ENCODE measurements at regions not wholly inside any gene's neighbourhood (a gene's known extent, or its start where the extent isn't known, plus 50 kb on each side); places are given as distances from the start of the nearest gene placed in this dataset.

GRCh38 chr12:116336542-116337065 lies 59.1 kb upstream of the MED13L start:
- ChIA-PET CTCF (interaction anchor here (0.9 kb wide), 1 partner anchor 16 kb away, joined by 5 read pairs; no protein-coding TSS in a partner anchor), POLR2A (no interaction called here)
- Histone ChIP-seq H3K27ac (ENCODE audit: extremely low read depth, low read depth, low read length) (no peak overlapping the region), H3K4me1 (ENCODE audit: control insufficient read depth, insufficient read depth, low read length) (no peaks in the 10 kb centered on the region), H3K36me3 (ENCODE audit: control insufficient read depth in 2 of 2, insufficient read depth in 1 of 2, low read length in 2 of 2) (no peaks in the 10 kb centered on the region), H3K9me3 (ENCODE audit: control insufficient read depth, insufficient read depth, low read depth, low read length) (no peaks in the 10 kb centered on the region), H3K4me3 (ENCODE audit: low read depth, low read length) (no peak overlapping the region)
- TF ChIP-seq MZF1 (tag by site-specific recombination; IDR thresholded peaks at IDR 0.05; ENCODE audit: borderline replicate concordance) (no peak), ZNF654 (tag by site-specific recombination; IDR thresholded peaks at IDR 0.05; ENCODE audit: low read depth) (no peak), ZNF530 (tag by site-specific recombination; IDR thresholded peaks at IDR 0.05; ENCODE audit: low read depth) (no peak), ZNF747 (tag by site-specific recombination; IDR thresholded peaks at IDR 0.05) (no peak), ZXDB (tag by site-specific recombination; IDR thresholded peaks at IDR 0.05) (no peak), ZNF555 (tag by site-specific recombination; conservative IDR thresholded peaks at IDR 0.05) (no peak), ZNF132 (tag by site-specific recombination; IDR thresholded peaks at IDR 0.05; ENCODE audit: borderline replicate concordance) (no peak), ZNF354C (tag by site-specific recombination; IDR thresholded peaks at IDR 0.05; ENCODE audit: borderline replicate concordance, low read depth) (no peak), ZNF138 (tag by site-specific recombination; IDR thresholded peaks at IDR 0.05; ENCODE audit: borderline replicate concordance) (no peak), ZNF280D (tag by site-specific recombination; IDR thresholded peaks at IDR 0.05) (no peak), ZNF664 (tag by site-specific recombination; IDR thresholded peaks at IDR 0.05) (no peak), ZNF791 (tag by site-specific recombination; IDR thresholded peaks at IDR 0.05) (no peak), ZNF239 (tag by site-specific recombination; IDR thresholded peaks at IDR 0.05) (no peak), ZNF830 (tag by site-specific recombination; IDR thresholded peaks at IDR 0.05; ENCODE audit: low read depth) (no peak), ZNF155 (tag by site-specific recombination; IDR thresholded peaks at IDR 0.05) (no peak), KLF17 (tag by site-specific recombination; IDR thresholded peaks at IDR 0.05) (no peak), ZBTB49 (tag by site-specific recombination; IDR thresholded peaks at IDR 0.05; ENCODE audit: low read depth) (no peak), ZNF335 (tag by site-specific recombination; conservative IDR thresholded peaks at IDR 0.05) (no peak), ZNF112 (tag by site-specific recombination; IDR thresholded peaks at IDR 0.05) (no peak)

DNA sequence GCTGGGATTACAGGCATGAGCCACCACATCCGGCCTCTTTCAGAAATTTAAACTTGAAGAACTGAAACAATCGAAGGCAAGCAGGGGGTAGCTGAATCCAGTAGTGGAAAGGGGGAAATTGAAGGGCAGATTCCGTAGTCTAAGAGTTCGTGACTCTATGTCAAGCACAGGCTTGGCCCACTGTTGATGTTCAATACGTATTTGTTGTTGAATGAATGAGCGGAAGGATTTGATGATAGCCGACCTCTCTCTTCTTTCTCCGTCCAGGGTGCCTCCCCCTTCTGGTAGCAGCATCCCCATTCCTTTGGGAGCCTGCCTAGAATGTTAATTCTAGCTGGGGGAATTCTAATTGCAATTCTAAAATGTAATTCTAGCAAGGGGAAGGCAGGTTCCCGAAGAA lies 59.8 kb upstream of the MED13L start:
- H3K27ac ChIP-seq (ENCODE audit: extremely low read depth, low read depth, low read length), result no peak overlapping the region
- no peaks in the 10 kb centered on the region for H3K4me1 ChIP-seq (ENCODE audit: control insufficient read depth, insufficient read depth, low read length)
- no peaks in the 10 kb centered on the region for H3K36me3 ChIP-seq (ENCODE audit: control insufficient read depth in 2 of 2, insufficient read depth in 1 of 2, low read length in 2 of 2)
- no peak overlapping the region for H3K4me3 ChIP-seq (ENCODE audit: low read depth, low read length)
- no peaks in the 10 kb centered on the region for H3K9me3 ChIP-seq (ENCODE audit: control insufficient read depth, insufficient read depth, low read depth, low read length)
- POLR2A ChIA-PET, result no interaction called here
- CTCF ChIA-PET, result no interaction called here
- TF ChIP-seq, protein P1, sequence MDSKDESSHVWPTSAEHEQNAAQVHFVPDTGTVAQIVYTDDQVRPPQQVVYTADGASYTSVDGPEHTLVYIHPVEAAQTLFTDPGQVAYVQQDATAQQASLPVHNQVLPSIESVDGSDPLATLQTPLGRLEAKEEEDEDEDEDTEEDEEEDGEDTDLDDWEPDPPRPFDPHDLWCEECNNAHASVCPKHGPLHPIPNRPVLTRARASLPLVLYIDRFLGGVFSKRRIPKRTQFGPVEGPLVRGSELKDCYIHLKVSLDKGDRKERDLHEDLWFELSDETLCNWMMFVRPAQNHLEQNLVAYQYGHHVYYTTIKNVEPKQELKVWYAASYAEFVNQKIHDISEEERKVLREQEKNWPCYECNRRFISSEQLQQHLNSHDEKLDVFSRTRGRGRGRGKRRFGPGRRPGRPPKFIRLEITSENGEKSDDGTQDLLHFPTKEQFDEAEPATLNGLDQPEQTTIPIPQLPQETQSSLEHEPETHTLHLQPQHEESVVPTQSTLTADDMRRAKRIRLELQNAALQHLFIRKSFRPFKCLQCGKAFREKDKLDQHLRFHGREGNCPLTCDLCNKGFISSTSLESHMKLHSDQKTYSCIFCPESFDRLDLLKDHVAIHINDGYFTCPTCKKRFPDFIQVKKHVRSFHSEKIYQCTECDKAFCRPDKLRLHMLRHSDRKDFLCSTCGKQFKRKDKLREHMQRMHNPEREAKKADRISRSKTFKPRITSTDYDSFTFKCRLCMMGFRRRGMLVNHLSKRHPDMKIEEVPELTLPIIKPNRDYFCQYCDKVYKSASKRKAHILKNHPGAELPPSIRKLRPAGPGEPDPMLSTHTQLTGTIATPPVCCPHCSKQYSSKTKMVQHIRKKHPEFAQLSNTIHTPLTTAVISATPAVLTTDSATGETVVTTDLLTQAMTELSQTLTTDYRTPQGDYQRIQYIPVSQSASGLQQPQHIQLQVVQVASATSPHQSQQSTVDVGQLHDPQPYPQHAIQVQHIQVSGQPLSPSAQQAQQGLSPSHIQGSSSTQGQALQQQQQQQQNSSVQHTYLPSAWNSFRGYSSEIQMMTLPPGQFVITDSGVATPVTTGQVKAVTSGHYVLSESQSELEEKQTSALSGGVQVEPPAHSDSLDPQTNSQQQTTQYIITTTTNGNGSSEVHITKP (tag by site-specific recombination; IDR thresholded peaks at IDR 0.05), result peak; percentile 84
